GM13976 (cell line): ENCODE measurements at regions not wholly inside any gene's neighbourhood (a gene's known extent, or its start where the extent isn't known, plus 50 kb on each side); places are given as distances from the start of the nearest gene placed in this dataset.
A peak's percentile ranks its signal among the peaks of the same experiment; 100 is the strongest.

Experiments
- DNase-seq: peaks from one replicate; pipeline ENCODE4 v3.0.0; 2012; ENCODE audit warnings: low spot score
- in situ Hi-C: fragments of 300-500 bp; cut with MboI; formaldehyde crosslinking; loops from one replicate; pipeline ENCODE4 v1.12.0; 2022; ENCODE audit warnings: low sequenced_read_pairs, mixed read lengths, inconsistent platforms; ENCODE audit not compliant: unreplicated experiment
- TF ChIP-seq, protein P1 (sequence below): IDR thresholded peaks from 2 replicates; pipeline ENCODE4 v1.5.1; 2012; ENCODE audit warnings: borderline replicate concordance, mild to moderate bottlenecking; ENCODE audit not compliant: insufficient read depth; ENCODE audit errors: extremely low read depth, missing control alignments, control extremely low read depth

GRCh38 chr11:43124272-43124935, 187.4 kb upstream of the API5 start:
- TF ChIP-seq, protein P1, sequence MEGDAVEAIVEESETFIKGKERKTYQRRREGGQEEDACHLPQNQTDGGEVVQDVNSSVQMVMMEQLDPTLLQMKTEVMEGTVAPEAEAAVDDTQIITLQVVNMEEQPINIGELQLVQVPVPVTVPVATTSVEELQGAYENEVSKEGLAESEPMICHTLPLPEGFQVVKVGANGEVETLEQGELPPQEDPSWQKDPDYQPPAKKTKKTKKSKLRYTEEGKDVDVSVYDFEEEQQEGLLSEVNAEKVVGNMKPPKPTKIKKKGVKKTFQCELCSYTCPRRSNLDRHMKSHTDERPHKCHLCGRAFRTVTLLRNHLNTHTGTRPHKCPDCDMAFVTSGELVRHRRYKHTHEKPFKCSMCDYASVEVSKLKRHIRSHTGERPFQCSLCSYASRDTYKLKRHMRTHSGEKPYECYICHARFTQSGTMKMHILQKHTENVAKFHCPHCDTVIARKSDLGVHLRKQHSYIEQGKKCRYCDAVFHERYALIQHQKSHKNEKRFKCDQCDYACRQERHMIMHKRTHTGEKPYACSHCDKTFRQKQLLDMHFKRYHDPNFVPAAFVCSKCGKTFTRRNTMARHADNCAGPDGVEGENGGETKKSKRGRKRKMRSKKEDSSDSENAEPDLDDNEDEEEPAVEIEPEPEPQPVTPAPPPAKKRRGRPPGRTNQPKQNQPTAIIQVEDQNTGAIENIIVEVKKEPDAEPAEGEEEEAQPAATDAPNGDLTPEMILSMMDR: no peak
- DNase-seq: no peak
- in situ Hi-C loops: no loop called here

- DNase-seq: no peak
- in situ Hi-C loops: no loop called here
- TF ChIP-seq, protein P1: no peak
These were observed 182.5 kb upstream of the API5 start for GRCh38 chr11:43129329-43129728.

GRCh38 chr11:43130616-43131015, 181.2 kb upstream of the API5 start:
- TF ChIP-seq, protein P1: no peak
- in situ Hi-C loops: no loop called here
- no peak for DNase-seq

DNA sequence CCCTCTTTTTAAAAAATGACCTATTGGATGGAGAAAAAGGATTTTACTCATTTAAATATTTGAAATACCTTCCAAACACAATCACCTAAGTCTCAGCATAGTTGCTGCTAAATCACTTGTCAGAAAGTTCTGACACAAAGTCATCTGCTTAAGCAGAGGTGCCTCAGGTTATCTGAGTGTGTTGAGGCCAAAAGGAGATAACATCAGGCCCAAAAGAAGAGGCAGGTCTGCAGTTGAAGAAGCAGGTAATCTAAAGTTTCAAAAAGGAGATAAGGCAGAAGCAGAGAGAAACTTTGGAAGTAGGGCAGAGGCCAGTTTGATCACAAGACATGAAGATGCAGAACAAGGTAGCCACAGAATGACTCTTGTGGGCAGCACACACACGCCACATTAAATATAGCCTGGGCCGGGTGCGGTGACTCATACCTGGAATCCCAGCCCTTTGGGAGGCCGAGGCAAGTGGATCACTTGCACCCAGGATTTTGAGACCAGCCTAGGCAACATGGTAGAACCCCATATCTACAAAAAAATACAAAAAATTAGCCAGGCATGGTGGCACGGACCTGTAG, 175.7 kb upstream of the API5 start:
- DNase-seq: no peak
- in situ Hi-C loops: no loop called here

DNA sequence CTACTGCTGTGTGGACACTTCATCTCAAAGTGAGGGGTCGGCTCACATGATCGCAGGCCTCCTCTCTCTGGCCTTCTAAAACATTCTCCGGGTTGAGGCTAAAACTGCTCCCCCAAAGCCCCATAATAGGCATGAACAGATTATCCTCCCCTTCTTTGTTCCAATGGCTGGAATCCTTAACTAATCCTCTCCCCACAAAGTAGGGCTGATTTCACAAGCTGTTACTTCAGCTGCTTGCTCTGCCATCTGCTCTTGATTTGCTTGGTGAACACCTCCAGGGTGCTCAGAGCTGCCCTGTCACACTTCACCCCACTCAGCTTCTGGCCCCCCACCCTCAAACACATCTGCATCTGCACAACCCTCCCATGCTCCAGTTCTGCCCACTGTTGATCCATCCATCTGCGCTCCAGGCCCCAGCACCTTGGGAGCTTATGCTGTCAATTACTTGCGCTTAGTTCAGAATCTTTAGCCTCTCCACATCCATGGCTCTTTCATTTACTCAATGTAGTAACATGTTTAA, 173.1 kb upstream of the API5 start:
- TF ChIP-seq, protein P1: no peak
- in situ Hi-C loops: no loop called here
- DNase-seq: no peak

More for the DNA sequence above, 175.7 kb upstream of the API5 start:
- TF ChIP-seq, protein P1: no peak

- DNase-seq: peak; percentile 19
- in situ Hi-C loops: no loop called here
- TF ChIP-seq, protein P1: no peak
These were observed 166.1 kb upstream of the API5 start for GRCh38 chr11:43145653-43146052.
